H54 (cell line): ENCODE measurements at regions not wholly inside any gene's neighbourhood (a gene's known extent, or its start where the extent isn't known, plus 50 kb on each side); places are given as distances from the start of the nearest gene placed in this dataset.

Source experiments
- DNase-seq: peaks from one replicate; pipeline ENCODE4 v3.0.0; 2011; ENCODE audit warnings: low spot score, mixed read lengths; ENCODE audit not compliant: insufficient read length
- FAIRE-seq: peaks from 3 replicates; lab custom pipeline; 2011; peaks lifted over from hg19 to GRCh38; lab: Jason Lieb, UNC
- POLR2A ChIP-seq: IDR thresholded peaks from 2 replicates; pipeline ENCODE4 v1.6.1; 2011; ENCODE audit warnings: low read depth, mild to moderate bottlenecking, low read length

DNA sequence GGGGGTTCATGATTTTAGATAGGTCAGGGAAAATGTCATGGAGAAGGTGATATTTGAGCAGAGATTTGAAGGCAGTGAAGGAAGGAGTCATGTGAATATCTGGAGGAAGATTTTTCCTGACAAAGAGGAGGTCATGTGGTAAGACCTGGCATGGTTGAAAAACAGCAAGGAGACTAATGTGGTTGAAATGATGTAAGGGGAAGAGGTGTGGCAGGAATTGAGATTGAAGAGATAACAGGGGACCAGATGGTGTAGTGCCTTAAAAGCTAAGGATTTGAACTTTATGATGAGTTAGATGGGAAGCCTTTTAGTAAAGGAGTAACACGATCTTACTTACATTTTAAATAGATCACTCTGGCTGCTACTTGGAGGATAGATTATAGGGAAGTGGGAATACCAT, 210.9 kb downstream of the RTL9 start:
- FAIRE-seq, result no peak
- TF ChIP-seq POLR2A, result no peak
- DNase-seq, result no peak

DNA sequence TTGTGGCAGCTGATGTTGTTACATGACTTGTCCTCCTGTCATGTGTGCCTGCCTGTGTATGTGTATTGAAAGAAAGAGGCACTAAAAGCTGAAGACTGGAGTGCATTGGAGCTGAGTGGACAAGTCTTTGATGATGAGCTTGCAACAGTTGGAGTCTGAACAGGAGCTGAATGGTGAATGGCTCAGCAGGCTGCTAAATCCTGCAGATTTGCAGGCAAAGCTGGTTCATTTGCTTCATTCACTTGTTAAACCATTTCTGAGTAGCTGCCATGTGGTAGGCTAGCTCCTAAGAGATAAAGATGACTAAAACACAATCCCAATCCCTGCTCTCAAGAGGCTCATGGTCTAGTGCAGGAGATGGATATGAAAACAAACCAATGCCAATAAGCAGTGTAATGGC, 217.3 kb downstream of the CHRDL1 start:
- DNase-seq (no peak), FAIRE-seq (no peak)
- TF ChIP-seq POLR2A, result no peak

DNA sequence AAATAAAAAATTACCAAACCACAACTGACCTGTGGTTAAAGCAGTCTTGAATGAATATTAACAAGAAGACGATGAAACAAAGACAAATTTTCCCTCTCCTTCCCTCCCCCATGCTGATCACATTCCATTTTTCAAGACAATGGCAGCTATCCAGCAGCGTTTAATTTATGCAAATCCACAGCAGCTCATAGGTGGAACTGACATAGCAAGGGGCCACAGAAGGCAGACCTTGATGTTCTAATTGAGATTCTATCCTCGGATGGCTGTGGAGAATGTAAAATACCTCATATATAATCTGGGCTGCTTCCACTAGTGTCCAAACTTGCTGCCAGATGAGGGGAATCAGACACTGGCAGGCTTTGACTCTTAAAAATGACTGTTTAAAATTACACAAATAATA, 211.5 kb downstream of the CHRDL1 start:
- no peak for TF ChIP-seq POLR2A
- FAIRE-seq, result no peak
- DNase-seq, result no peak

DNA sequence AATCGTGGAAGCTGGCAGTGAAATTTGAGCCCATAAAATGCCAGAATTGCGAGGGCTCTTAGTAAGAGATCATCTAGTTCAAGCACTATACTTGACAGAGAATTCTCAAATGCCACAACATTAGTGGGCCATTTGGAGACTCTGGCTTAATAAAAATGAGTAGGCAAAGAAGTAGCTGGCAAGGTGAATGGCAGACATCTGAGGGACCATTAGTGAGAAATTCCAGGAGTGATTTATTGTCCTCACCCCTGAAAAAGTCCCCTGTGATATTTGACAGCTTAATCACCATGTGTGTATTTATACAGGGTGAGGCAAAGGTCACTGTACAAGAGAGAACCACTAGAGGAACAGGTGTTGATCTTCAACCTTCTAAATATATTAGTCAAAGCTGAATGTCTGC, 207.5 kb downstream of the CHRDL1 start:
- FAIRE-seq (no peak), DNase-seq (no peak)
- no peak for TF ChIP-seq POLR2A

DNA sequence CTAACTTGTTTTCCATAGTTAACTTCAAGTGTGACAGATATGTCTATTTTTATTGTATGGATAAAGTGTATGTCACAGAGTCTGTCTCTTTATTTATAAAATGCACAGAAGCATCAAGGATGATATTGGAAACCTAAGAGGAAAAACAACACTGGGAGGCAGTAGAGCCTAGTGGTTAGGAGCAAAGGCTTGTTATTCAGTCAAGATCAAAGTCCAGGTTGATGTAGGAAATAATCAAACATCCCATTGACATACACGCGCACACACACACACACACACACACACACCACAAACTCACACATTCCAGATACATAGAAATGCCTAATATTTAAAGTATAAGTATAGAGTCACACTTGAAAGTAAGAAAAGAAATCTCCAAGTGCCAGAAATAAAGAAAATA, 206.8 kb downstream of the CHRDL1 start:
- TF ChIP-seq POLR2A, result no peak
- DNase-seq (no peak), FAIRE-seq (no peak)

DNA sequence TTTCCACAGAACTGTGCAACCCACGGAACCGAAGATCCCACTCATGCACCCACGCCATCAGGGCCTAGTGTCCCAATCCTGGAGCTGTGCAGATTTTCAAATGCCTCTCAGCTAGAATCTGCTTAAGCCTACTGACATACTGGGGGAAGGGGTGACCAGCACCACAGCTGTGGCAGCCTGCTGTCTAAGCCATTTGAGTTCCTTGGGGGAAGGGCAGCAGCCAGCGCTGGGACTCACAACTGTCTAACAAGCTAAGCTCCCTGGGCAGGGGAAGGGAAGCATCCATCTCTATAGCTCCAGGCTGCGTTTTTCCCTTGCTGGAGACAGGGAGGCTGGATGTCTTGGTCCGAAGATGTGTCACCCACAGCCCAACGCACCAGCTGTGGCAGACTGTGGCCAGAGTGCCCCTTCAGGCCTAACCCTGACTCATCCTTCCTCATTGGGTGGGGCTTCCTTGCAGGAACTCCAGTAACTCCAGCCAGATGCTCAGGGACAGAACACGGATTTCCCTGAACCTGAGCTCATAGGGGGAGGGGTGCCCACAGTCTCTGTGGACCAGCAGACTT, 194.8 kb downstream of the CHRDL1 start:
- FAIRE-seq, result no peak
- TF ChIP-seq POLR2A, result no peak
- DNase-seq, result no peak

DNA sequence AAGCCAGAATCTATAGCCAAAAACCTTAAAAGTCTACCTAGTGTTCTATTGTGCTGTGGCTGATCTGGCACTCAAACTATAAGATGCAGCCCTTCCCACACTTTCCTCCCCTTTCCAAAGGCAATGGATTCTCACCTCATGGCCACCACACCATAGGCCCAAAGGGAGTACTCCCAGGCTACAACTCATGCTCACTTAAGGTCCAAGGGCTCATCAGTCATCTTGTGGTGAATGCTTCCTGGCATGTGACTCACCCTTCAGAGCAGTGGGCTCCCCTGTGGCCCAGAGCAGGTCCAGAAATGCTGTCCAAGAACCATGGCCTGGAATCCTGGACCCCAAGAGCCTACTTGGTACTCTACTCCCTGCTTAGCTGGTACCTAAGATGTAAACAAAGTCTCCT, 181.0 kb downstream of the CHRDL1 start:
- FAIRE-seq (no peak), DNase-seq (no peak)
- TF ChIP-seq POLR2A, result no peak
